ENCODE measurements at regions not wholly inside any gene's neighbourhood (a gene's known extent, or its start where the extent isn't known, plus 50 kb on each side); places are given as distances from the start of the nearest gene placed in this dataset.

- no peak for TF ChIP-seq STAT6 (CRISPR knock-in tag; conservative IDR thresholded peaks at IDR 0.05; ENCODE audit: low read depth)
- no peak for TF ChIP-seq IRF1 (CRISPR knock-in tag; IDR thresholded peaks at IDR 0.05)
- no peak for TF ChIP-seq ZNF512 (CRISPR knock-in tag; IDR thresholded peaks at IDR 0.05; ENCODE audit: borderline replicate concordance)
- TF ChIP-seq USF2 (CRISPR knock-in tag; IDR thresholded peaks at IDR 0.05): no peak
Measured at GRCh38 chr12:97342130-97342529, 120.5 kb upstream of the RMST start (continued).

- DNase-seq (ENCODE audit: low spot score) (no peak), ATAC-seq (no peak)
- no peaks in the 10 kb centered on the region; the same call in 1 of the 2 replicates for H3K36me3 Mint-ChIP-seq
- H3K4me1 Mint-ChIP-seq: no peaks in the 10 kb centered on the region
- ChIA-PET POLR2A (no interaction called here), CTCF (no interaction called here)
- H3K4me3 Mint-ChIP-seq: no peak overlapping the region
- TF ChIP-seq PRRX2 (CRISPR knock-in tag; IDR thresholded peaks at IDR 0.05): no peak
- TF ChIP-seq NR2C2 (CRISPR knock-in tag; IDR thresholded peaks at IDR 0.05): no peak
- TF ChIP-seq SP1 (CRISPR knock-in tag; conservative IDR thresholded peaks at IDR 0.05): no peak
- no peak for TF ChIP-seq EMX1 (CRISPR knock-in tag; IDR thresholded peaks at IDR 0.05)
- no peak for TF ChIP-seq SOX15 (CRISPR knock-in tag; IDR thresholded peaks at IDR 0.05)
- no peak for TF ChIP-seq ZNF138 (CRISPR knock-in tag; conservative IDR thresholded peaks at IDR 0.05)
- TF ChIP-seq RELA (CRISPR knock-in tag; IDR thresholded peaks at IDR 0.05; ENCODE audit: borderline replicate concordance): no peak
- no peak for TF ChIP-seq IRF2 (CRISPR knock-in tag; IDR thresholded peaks at IDR 0.05; ENCODE audit: borderline replicate concordance, low read depth)
- TF ChIP-seq ATF2 (CRISPR knock-in tag; IDR thresholded peaks at IDR 0.05; ENCODE audit: borderline replicate concordance, low read depth): no peak
- TF ChIP-seq MYBL2 (CRISPR knock-in tag; IDR thresholded peaks at IDR 0.05): no peak
- no peak for TF ChIP-seq ATF6 (CRISPR knock-in tag; IDR thresholded peaks at IDR 0.05)
- TF ChIP-seq GABPB1 (CRISPR knock-in tag; IDR thresholded peaks at IDR 0.05): no peak
- TF ChIP-seq ZNF263 (CRISPR knock-in tag; IDR thresholded peaks at IDR 0.05; ENCODE audit: low read depth): no peak
- TF ChIP-seq CREM (CRISPR knock-in tag; IDR thresholded peaks at IDR 0.05): no peak
- TF ChIP-seq CDX4 (CRISPR knock-in tag; IDR thresholded peaks at IDR 0.05; ENCODE audit: borderline replicate concordance): no peak
- no peaks in the 10 kb centered on the region; the same call in 1 of the 2 replicates for H3K27me3 Mint-ChIP-seq (ENCODE audit: low read depth)
- H3K27ac Mint-ChIP-seq: no peak overlapping the region
- H3K9me3 Mint-ChIP-seq: peaks cover 11% of the 10 kb centered on the region
Measured at GRCh38 chr12:97347956-97348355, 114.6 kb upstream of the RMST start.

All from WTC11 (cell line).